Left colon (tissue), 2 donors: ENCODE measurements at regions not wholly inside any gene's neighbourhood (a gene's known extent, or its start where the extent isn't known, plus 50 kb on each side); places are given as distances from the start of the nearest gene placed in this dataset.

Experiments
- ATAC-seq: fragments of 200-7000 bp; cut with Tn5 transposase; one replicate; pipeline ENCODE4 v1.9.1; 2020; ENCODE audit warnings: mild to moderate bottlenecking, moderate library complexity
- DNase-seq, 2 donors: peaks; one replicate each; pipeline ENCODE4 v3.0.0-alpha.2; 2020
- intact Hi-C, 2 donors: fragments of 100-400 bp; cut with DNase I in 1 of 2; cut with micrococcal nuclease in 1 of 2; formaldehyde crosslinking; loops; one replicate each; pipeline versions ENCODE4 v1.11.2 to v1.14.0; 2022; cut with DNase I, micrococcal nuclease
- donor health status: DM: no; HTN: no; CAD: no.
- donor health status: DM: yes; HTN: yes; CAD: no.

DNA sequence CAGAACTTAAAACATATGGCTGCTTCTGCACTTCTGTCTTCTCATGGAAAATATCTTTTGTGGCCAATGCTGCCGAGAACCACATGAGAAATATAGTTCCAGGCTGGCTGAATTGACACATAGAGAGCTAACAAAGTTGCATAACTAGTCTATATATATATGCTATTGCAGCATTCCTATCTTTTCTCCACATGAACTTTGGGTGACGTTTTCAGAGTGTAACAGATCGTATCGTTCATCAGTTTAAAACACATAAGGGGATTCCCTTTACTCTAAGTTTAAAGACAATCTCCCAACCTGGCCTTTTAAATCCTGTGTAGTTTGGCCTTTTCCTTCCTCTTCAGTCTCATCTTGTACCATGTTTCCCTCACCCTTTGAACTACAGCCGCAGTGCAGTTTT lies 394.2 kb upstream of the CBLB start:
- DNase-seq (no peak), ATAC-seq (no peak)
- intact Hi-C loops, result no loop called here

DNA sequence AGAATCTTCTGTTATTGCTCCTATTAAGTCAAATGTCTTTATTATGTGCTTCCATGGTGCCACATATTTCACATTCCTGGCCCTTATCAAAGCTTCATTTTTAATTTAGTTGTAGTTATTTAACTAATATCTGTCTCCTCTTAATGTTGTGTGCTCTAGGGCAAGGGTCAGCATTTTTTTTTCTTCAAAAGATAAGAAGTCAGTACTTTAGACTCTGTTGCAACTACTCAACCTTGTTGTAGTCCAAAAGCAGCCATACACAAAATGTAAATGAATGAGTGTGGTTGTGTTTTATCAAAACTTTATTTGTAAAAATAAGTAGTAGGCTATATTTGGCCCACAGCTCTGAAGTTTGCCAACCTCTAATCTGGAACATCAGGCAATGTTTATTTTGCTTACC lies 394.7 kb upstream of the CBLB start:
- intact Hi-C loops, result no loop called here
- ATAC-seq (no peak), DNase-seq (no peak)

DNA sequence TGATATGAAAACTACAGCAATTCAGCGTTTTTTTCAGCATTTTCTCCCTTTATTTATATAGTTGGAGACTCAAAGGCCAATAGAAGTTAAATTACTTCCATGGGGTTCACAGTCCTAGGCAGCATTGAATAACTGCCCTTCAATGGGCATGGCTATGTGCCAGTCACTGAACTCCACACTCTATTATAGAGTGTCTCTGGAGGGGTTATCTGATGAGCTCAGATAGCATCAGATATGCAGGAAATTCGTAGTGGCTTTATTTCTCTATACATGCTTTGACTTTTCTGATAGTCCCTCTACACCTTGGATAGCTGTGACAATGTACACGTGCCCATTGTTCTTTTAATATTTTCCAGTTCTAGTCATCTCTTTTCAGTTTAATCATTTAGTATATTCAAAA lies 396.9 kb upstream of the CBLB start:
- no peak for DNase-seq
- ATAC-seq, result no peak
- intact Hi-C loops, result no loop called here

DNA sequence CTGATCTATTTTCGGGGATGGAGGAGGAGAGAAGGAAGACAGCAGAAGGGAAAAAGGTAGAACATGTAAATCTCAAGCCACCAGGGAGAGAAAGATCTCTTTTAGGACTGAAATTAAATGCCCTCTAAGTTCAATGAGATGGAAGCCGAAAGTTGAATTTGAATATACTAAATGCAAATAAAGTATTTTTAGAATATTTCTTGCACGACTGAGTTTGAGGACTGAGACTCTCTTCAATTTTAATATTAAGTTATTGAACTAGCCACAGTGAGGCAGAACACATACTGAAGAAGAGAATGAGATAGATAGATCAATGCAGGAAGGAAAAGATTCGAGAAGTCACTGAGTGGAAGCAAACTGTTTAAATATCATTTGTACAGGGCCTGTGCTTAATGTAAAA lies 399.9 kb upstream of the CBLB start:
- intact Hi-C loops, result no loop called here
- DNase-seq, result no peak
- ATAC-seq, result no peak

DNA sequence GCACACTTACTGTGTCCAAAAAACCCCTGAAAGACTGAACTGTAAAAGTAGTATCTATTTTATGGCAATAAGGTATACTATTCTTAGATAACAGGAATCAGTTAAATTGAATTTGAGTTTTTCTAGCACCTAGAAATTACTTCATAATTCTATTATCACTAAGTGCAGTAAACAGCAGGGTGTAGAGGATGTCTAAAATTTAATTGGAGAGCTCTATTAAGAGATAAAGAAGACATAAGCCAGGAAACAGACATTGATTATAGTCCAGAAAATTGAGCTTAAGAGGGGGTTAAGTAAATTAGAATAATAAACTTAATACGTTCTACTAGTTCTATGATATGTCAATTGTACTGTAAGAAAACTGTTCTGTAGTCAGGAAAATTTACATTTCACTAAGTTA lies 403.5 kb upstream of the CBLB start:
- ATAC-seq, result no peak
- intact Hi-C loops, result no loop called here

DNA sequence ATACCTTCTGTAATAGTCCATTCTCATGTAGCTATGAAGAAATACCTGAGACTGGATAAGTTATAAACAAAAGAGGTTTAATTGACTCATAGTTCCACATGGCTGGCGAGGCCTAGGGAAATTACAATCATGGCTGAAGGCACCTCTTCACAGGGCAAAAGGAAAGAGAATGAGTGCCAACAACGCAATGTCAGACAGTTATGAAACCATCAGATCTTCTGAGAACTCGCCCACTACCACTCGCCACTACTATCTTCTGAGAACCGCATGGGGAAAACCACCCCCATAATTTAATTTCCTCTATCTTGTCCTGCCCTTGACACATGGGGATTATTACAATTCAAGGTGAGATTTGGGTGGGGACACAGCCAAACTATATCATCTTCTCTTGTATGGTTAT lies 406.8 kb upstream of the CBLB start:
- intact Hi-C loops, result no loop called here
- DNase-seq (no peak), ATAC-seq (no peak)

More for the DNA sequence above, 403.5 kb upstream of the CBLB start:
- DNase-seq, result no peak

DNA sequence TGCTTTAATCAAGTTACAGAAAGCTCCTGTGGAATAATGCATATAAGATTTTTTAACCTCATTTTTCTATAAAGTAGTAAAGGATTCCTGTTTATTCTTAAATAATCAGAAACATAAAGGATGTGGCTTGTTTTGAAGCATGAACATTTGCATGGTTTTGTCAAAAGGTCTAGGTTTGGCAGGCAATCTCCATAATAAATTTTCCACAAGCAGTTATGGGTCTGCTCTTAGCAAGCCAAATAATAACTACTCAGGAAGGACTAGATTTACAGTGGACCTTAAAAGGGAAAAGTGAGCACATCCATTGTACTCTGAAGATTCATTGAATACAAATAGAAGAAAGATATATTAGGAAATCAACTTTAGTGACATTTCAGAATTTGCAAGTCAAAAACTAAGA lies 407.3 kb upstream of the CBLB start:
- ATAC-seq (no peak), DNase-seq (no peak)
- intact Hi-C loops, result no loop called here

DNA sequence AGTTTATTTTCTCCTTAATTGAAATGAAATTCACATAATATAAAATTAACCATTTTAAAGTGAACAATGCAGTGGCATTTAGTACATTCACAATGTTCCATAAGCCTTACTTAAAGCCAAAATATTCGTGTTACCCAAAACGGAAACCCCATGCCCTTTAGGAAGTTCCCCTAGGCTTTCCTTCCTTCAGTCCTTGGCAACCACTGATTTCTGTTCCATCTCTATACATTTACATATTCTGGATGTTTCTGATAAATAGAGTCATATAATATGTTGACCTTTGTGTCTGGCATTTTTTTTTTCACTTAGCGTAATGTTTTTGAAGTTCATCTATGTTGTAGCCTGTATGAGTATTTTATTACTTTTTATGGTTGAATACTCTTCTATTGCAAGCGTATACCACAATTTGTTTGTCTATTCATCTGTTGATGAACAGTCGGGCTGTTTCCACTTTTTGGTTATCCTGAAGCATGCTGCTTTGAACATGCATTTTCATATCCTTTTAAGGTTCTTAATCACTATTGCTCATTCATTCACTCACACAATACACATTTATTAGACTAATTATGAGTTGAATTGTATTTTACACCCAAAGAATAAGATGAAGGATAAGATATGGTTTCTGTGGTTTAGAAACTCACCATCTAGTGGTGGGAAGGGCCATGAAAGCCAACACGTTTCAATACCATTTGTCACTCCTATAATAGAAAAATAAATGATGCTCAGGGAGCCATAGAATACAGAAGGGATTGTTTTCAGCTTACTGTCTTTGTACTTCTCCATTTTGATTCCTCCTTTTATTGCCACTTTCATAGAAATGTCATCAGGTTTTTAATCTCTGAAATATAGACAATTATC lies 408.2 kb upstream of the CBLB start:
- no peak for DNase-seq
- intact Hi-C loops, result no loop called here
- no peak for ATAC-seq

DNA sequence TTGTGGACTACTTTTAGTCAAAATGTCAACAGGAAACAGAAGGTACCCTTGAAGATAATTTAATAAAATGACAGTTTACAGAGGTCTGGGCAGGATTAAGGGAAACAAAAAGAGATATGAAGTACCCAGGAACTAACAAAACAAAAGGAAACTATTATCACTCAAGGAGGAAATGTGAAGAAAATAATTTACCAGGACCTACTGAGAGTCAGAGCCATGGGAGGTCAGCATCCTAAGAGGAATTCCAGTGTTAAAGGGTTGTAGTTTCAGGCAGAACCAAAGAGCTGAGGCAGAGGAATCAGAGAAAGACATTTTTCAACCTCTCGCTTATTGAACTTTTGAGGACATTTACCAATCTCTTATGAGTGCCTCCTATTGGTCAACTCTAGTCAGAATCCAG lies 408.9 kb upstream of the CBLB start:
- ATAC-seq (no peak), DNase-seq (no peak)
- intact Hi-C loops, result no loop called here

DNA sequence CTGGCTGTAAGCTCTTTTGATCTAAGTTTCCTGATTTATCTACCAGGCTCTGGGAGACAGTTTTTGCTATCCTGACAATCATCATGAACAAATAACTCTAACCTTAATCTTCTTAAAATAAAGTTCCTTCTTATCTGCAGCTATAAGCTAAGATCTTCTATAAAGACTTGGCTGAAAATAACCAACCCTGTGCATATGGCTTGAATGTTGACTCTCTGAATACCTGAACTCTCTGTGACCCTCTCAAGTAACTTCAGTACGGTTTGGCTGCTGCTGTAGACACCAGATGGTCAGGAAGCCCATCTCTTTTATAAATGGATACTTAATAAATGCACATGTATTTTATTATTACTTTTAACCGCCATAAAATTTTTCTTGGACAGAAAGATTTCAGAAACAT lies 412.4 kb upstream of the CBLB start:
- intact Hi-C loops, result no loop called here
- no peak for DNase-seq
- no peak for ATAC-seq

DNA sequence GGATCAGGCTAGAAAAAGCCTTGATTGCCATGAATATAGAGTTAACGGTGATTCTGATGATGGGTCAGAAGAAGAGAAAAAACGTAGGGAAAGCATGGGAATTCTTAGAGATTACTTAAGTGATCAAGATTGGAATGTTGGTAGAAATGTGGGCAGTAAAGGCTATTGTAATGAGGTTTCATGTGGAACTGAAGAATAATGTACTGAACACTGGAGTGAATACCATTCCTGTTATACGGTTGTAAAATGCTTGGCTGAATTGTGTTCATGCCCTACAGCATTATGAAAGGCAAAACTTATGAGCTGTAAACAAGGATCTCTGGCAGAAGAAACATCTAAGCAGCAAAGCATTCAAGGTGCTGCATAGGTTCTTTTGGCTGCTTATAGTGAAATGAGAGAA lies 414.1 kb upstream of the CBLB start:
- ATAC-seq, result no peak
- no peak for DNase-seq
- intact Hi-C loops, result no loop called here

DNA sequence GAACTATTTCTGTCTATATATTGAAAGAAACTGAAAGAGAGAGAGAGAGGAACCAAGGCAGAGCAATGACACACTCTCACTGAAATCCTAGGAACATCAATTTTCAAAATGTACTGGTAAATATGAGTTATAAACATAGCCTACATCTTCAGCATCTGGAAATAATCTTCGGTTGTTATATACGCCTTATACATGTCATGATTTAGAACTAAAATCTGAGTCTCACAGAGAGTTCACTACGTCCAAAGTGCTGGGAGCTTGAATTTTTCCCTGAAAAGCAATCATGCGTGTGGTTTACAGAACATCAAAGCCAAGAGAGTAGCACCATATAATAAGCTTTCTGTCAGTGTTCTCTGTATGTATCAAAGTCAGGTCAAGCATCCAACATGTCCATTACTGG lies 420.0 kb upstream of the CBLB start:
- intact Hi-C loops, result no loop called here
- ATAC-seq, result no peak
- no peak for DNase-seq

DNA sequence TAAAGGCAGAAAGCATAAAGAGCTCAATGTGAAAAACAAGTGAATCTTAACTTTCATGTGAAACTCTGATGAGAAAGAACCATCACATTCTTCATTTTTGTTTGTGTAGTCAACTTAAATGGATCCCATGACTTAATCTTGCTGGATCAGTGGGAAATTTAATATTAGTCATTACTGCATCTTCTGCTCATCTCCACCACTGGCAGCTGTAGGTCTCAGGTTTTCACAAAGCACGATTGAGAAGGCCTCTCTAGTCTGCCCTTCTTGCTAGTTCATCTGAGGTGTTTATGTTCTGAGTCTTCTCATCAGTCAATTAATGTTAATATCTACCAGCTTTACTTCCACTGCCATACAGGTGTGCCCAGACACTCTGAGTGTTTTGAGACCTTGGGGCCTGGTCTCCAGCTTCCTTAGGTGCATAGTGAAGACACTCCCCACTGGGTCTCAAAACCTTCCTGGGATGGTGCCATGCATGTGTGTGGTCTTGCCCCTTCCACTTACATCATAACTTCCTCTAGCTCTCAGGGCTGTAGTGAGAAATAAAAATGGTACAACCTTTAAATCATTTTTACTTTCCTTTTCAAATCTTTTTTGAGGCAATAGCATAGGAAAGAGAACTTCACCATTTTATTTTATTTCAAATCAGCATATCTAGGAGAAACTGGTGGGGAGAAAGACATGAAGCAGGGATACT lies 421.6 kb upstream of the CBLB start:
- DNase-seq (no peak), ATAC-seq (no peak)
- intact Hi-C loops, result no loop called here

DNA sequence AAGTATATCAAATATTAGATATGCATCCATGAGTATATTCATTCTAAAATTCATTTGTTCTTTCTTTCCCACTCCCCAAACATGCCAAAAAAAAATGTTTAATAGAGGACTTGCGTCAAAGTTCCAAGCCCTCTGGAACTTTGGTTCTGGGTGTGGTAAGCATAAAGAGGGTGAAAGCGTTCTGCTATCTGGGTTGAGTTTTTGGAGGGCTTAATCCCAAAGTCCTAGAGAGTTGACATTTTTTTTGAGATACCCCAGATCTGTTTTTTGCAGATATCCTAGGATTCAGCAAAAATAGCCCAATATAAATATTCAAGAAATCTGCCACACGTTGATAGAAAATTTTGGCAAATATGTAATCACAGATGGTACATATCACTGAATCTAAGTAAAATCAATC lies 424.3 kb upstream of the CBLB start:
- intact Hi-C loops, result no loop called here
- DNase-seq (no peak), ATAC-seq (no peak)

DNA sequence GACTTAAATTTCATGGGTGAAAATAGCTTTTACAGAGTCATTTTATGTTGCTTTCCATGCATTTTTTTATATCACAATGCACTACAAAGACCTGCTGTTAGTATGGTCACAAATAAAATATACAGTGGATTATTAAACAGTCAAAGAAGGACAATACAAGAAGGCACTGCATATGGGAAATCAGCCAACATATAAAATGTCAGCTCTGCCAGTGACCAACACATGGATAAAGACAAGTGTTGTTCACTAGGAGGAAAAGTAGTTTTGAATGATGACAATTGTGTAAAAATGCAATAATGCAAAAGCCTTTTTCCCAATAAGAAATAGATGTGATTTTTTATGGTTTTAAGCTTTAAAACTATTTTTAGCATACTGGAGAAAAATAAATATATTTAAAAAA lies 425.3 kb upstream of the CBLB start:
- intact Hi-C loops, result no loop called here
- ATAC-seq (no peak), DNase-seq (no peak)

DNA sequence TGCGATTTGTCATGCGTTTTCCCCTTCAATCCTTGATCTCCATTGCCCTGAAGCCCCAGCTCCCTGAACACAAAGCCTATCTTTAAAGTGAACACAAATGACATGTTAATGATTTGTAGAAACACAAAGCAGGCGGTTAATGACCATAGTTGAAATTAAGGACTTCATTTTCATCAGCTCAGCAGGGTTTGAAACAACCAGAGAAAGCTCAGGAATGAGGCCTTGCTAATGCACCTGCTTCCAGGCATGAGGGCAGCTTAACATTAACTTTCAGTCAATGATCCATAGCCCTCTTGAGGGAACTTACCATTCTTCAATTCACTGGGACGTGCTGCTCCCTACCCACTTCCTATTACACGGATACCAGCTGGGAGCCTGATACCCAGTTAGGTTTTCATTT lies 427.2 kb upstream of the CBLB start:
- ATAC-seq (no peak), DNase-seq (no peak)
- intact Hi-C loops, result no loop called here

DNA sequence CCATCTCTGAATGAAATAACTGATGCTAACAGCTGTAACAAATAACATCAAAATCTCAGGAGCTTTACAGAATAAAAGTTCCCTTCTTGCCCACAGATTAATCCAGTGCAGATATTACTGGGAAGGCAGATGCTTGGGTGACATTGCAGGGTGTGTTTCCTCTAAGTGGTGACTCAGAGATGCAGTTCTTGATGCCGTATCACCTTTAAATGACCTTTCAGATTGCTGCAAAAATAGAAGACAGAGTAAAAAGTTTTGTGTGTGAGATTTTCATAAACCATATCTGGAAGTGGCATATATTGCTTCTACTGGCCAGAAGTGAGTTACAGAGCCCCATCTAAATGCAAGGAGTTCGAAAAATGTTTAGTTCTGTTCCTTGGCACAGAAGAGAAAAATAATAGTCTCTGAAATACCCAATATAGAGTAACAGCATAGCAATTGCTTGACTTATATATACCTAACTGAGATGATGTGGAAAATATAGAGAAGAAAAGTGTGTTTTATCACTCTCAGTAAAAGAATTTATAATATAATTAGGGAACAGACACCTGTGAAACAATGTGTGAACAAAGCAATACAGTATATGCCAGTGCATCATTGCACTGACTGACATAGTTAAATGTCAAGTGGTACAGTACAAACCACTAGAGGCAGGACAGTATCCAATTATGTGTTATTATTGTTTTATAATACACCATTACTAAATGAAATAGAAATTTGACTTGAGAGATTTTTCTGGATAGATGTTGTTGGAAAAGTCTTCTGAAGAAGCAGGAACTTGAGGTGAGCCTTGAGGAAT lies 430.7 kb upstream of the CBLB start:
- DNase-seq (no peak), ATAC-seq (no peak)
- intact Hi-C loops, result no loop called here

DNA sequence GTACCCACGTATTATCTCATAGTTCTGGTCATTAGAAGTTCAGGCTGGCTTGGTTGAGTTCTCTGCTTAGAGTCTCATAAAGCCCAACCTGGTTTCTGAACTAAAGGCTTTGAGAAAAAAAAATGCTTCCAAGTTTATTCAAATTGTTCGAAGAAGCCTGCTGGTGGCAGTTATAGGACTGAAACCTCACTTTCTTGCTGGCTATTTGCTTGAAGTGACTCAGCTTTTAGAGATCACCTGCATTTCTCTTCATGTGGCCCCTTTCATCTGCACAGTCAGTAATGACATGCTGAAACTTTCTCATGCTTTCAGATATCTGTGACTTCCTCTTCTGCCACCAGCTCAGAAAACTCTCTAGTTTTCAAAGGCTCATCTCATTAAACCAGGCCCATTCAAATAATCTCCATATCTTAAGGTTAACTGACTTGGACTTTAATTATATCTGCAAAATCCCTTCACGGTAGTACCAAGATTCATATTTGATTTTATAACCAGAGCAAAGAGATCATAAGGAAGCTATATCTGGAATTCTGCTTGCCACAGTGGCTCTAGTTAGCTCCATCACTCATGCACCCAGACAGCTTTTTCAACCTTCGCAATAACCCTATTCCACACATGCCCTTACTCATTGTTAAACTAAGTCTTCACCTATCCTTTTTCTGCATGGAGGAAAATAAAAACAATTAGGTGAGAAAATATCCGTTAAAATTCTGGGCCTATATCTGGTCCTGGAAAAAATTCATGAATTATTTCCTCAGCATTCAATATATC lies 433.8 kb upstream of the CBLB start:
- no peak for DNase-seq
- intact Hi-C loops, result no loop called here
- no peak for ATAC-seq

DNA sequence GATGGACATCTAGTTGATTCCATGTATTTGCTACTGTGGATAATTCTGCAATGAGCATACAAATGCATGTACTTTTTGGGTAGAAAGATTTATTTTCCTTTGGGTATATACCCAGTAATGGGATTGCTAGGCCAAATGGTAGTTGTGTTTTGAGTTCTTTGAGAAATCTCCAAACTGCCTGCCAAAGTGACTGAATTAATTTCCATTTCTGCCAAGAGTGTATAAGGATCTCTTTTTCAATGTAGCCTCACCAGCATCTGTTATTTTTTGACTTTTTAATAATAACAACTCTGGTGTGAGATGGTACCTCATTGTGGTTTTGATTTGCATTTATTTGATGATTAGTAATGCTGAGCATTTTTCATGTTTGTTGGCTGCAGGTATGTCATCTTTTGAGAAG lies 435.0 kb upstream of the CBLB start:
- intact Hi-C loops, result no loop called here
- ATAC-seq (no peak), DNase-seq (no peak)
